Uterus (tissue), 2 donors: ENCODE measurements at regions not wholly inside any gene's neighbourhood (a gene's known extent, or its start where the extent isn't known, plus 50 kb on each side); places are given as distances from the start of the nearest gene placed in this dataset.

ENCODE experiments used
- POLR2A ChIP-seq, 2 donors: fragments of 450-650 bp; IDR thresholded peaks; one replicate each; pipeline ENCODE4 v1.6.1; 2016; ENCODE audit warnings: antibody characterized with exemption in 2 of 2, mild to moderate bottlenecking in 1 of 2, moderate library complexity in 1 of 2
- TF ChIP-seq, protein P1 (sequence below), 4 experiments: fragments of 200-600 bp in 2 of 4; fragments of 450-650 bp in 2 of 4; sonication (generic) in 2 of 4; IDR thresholded peaks; one replicate each; pipeline ENCODE4 v1.5.1; 2016 to 2019; ENCODE audit warnings: antibody characterized with exemption in 4 of 4, mild to moderate bottlenecking in 2 of 4, moderate library complexity in 1 of 4

DNA sequence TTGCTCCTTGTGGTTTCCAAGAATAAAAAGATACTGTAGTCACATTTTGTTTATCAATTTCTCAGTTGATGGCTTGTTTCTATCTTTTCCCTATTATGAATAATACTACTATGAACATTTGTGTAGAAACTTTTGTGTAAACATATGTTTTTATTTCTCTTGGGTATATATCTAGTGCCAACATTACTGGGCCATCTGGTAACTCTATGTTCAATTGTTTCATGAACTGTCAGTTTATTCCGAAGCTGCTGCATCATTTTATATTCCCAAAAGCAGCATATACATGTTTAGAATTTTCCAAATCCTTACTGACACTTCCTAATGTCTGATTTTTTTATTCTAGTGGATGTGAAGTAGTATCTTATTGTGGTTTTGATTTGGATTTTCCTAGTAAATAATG lies 737.6 kb upstream of the TMEFF2 start:
- TF ChIP-seq, protein P1, sequence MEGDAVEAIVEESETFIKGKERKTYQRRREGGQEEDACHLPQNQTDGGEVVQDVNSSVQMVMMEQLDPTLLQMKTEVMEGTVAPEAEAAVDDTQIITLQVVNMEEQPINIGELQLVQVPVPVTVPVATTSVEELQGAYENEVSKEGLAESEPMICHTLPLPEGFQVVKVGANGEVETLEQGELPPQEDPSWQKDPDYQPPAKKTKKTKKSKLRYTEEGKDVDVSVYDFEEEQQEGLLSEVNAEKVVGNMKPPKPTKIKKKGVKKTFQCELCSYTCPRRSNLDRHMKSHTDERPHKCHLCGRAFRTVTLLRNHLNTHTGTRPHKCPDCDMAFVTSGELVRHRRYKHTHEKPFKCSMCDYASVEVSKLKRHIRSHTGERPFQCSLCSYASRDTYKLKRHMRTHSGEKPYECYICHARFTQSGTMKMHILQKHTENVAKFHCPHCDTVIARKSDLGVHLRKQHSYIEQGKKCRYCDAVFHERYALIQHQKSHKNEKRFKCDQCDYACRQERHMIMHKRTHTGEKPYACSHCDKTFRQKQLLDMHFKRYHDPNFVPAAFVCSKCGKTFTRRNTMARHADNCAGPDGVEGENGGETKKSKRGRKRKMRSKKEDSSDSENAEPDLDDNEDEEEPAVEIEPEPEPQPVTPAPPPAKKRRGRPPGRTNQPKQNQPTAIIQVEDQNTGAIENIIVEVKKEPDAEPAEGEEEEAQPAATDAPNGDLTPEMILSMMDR (IDR thresholded peaks at IDR 0.05) = no peak
- no peak for TF ChIP-seq POLR2A (IDR thresholded peaks at IDR 0.05)
